ENCODE measurements at regions not wholly inside any gene's neighbourhood (a gene's known extent, or its start where the extent isn't known, plus 50 kb on each side); places are given as distances from the start of the nearest gene placed in this dataset.

DNA sequence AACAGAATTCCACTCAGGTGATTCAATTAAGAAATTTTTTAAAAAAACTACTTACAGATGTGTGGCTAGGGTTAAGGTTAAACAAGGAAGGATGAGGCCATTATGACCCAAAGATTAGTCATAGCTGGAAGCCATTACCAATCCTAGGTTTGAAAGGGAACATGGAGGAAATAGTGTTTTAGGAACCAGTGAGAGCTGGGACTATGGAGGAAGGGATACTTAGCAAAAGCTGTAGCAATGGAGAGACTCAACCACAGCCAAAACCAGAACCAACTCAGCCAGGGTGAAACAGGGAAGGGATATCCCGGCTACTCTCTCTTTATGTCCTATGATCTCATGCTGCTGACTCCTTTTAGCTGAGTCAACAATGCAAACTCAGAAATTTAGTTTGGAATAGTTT, 148.6 kb upstream of the CNKSR2 start:
- TF ChIP-seq, protein P1, sequence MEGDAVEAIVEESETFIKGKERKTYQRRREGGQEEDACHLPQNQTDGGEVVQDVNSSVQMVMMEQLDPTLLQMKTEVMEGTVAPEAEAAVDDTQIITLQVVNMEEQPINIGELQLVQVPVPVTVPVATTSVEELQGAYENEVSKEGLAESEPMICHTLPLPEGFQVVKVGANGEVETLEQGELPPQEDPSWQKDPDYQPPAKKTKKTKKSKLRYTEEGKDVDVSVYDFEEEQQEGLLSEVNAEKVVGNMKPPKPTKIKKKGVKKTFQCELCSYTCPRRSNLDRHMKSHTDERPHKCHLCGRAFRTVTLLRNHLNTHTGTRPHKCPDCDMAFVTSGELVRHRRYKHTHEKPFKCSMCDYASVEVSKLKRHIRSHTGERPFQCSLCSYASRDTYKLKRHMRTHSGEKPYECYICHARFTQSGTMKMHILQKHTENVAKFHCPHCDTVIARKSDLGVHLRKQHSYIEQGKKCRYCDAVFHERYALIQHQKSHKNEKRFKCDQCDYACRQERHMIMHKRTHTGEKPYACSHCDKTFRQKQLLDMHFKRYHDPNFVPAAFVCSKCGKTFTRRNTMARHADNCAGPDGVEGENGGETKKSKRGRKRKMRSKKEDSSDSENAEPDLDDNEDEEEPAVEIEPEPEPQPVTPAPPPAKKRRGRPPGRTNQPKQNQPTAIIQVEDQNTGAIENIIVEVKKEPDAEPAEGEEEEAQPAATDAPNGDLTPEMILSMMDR (IDR thresholded peaks at IDR 0.05), result no peak
- TF ChIP-seq POLR2A (IDR thresholded peaks at IDR 0.05), result no peak
